GM19238 (cell line): ENCODE measurements at regions not wholly inside any gene's neighbourhood (a gene's known extent, or its start where the extent isn't known, plus 50 kb on each side); places are given as distances from the start of the nearest gene placed in this dataset.
"Not testable (repeated sequence)": the region's sequence is repeated elsewhere in the genome, so short reads cannot be mapped to it uniquely, and the experiment has no call there.

Experiments
- DNase-seq: peaks from one replicate; pipeline ENCODE4 v3.0.0; 2011; ENCODE audit warnings: low spot score; ENCODE audit not compliant: insufficient read length

- no peak for DNase-seq
Observed at GRCh38 chr1:81547261-81547911, 253.3 kb upstream of the ADGRL2 start.

- DNase-seq: no peak
Observed at GRCh38 chr1:81545734-81546133, 255.0 kb upstream of the ADGRL2 start.

GRCh38 chr1:81543764-81544163 lies 257.0 kb upstream of the ADGRL2 start:
- DNase-seq: no peak

GRCh38 chr1:81542196-81542595 lies 258.5 kb upstream of the ADGRL2 start:
- no peak for DNase-seq

GRCh38 chr1:81540216-81540615 lies 260.5 kb upstream of the ADGRL2 start:
- no peak for DNase-seq

- DNase-seq: no peak
Observed at GRCh38 chr1:81529014-81529413, 271.7 kb upstream of the ADGRL2 start.

- no peak for DNase-seq
Observed at GRCh38 chr1:81525085-81525484, 275.6 kb upstream of the ADGRL2 start.

GRCh38 chr1:81519987-81520386 lies 280.7 kb upstream of the ADGRL2 start:
- no peak for DNase-seq

- no peak for DNase-seq
Observed at GRCh38 chr1:81517987-81518386, 282.7 kb upstream of the ADGRL2 start.

- no peak for DNase-seq
Observed at GRCh38 chr1:81513796-81514354, 286.9 kb upstream of the ADGRL2 start.

GRCh38 chr1:81512252-81513003 lies 288.3 kb upstream of the ADGRL2 start:
- no peak for DNase-seq

- no peak for DNase-seq
Observed at GRCh38 chr1:81511281-81511680, 289.5 kb upstream of the ADGRL2 start.

GRCh38 chr1:81510701-81511100 lies 290.0 kb upstream of the ADGRL2 start:
- no peak for DNase-seq

GRCh38 chr1:81509594-81509993 lies 291.1 kb upstream of the ADGRL2 start:
- DNase-seq: no peak

- DNase-seq: no peak
Observed at GRCh38 chr1:81506699-81507098, 294.0 kb upstream of the ADGRL2 start.

- peak; percentile 13 for DNase-seq
Observed at GRCh38 chr1:81505831-81506230, 294.9 kb upstream of the ADGRL2 start.

- DNase-seq: not testable (repeated sequence)
Observed at GRCh38 chr1:81504820-81505219, 295.9 kb upstream of the ADGRL2 start.

GRCh38 chr1:81502705-81503104 lies 298.0 kb upstream of the ADGRL2 start:
- DNase-seq: not testable (repeated sequence)

GRCh38 chr1:81501485-81501884 lies 299.2 kb upstream of the ADGRL2 start:
- not testable (repeated sequence) for DNase-seq

GRCh38 chr1:81499487-81499886 lies 301.2 kb upstream of the ADGRL2 start:
- no peak for DNase-seq

- no peak for DNase-seq
Observed at GRCh38 chr1:81498471-81499462, 302.0 kb upstream of the ADGRL2 start.
